ENCODE measurements at regions not wholly inside any gene's neighbourhood (a gene's known extent, or its start where the extent isn't known, plus 50 kb on each side); places are given as distances from the start of the nearest gene placed in this dataset.

DNA sequence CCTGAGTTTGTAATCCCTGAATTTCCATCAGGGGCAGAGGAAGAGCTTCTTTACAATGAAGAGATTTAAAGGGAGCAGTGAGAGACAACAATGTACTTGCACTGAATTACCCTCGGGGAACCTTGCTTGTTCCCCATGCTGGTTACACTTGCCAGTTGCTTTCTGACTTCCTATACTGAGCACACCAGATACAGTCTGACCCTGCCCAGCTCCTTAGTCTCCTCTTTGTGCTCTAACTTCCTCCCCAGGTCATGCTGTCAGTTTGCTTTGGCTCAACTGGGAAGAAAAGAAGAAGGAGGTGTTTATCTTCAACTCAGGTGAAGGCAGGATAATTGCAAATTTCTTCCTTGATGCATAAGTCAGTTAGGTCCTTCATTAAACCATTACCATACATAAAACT, 658.4 kb downstream of the NYAP2 start:
- intact Hi-C loops (cut with DNase I; ENCODE audit: low total_unique reads): no loop called here

DNA sequence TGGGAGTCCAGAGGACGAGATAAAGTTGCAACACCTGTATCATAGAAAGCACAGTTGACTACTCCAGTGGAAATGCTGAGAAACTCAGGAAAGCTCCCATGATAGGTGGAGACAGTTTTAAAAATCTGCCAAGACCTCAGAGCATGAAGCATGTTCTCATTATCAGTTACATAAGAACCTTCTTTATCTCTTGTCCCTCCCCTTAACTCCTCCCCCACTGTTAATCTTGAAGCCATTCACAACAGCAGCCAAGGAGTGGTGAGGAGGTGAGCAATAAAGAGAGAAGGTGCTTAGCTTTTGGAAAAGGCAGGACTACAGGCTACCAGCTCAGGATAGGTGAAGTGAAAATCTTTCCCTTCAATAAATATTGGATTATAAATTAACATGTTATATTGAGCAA, 657.9 kb downstream of the NYAP2 start:
- Histone ChIP-seq H3K4me1 (no peaks in the 10 kb centered on the region), H3K4me3 (no peak overlapping the region), H3K36me3 (ENCODE audit: low read depth, missing control alignments) (no peaks in the 10 kb centered on the region), H3K27me3 (no peaks in the 10 kb centered on the region), H3K27ac (no peak overlapping the region), H3K9me3 (no peaks in the 10 kb centered on the region)
- WGBS, 2 donors: 66 to 76% methylated on average over 1 of the region's 1 CpG
- TF ChIP-seq POLR2A (IDR thresholded peaks at IDR 0.05): no peak
- no peak for TF ChIP-seq CTCF (IDR thresholded peaks at IDR 0.05)
- no peak for DNase-seq
- intact Hi-C loops (cut with DNase I; ENCODE audit: low total_unique reads): no loop called here

More for the DNA sequence above, 658.4 kb downstream of the NYAP2 start:
- no peak overlapping the region for H3K4me3 ChIP-seq
- TF ChIP-seq CTCF (IDR thresholded peaks at IDR 0.05): no peak
- TF ChIP-seq POLR2A (IDR thresholded peaks at IDR 0.05): no peak
- WGBS, 2 donors: 41 to 43% methylated on average over 1 of the region's 1 CpG
- H3K4me1 ChIP-seq: no peaks in the 10 kb centered on the region
- no peak for DNase-seq
- no peak overlapping the region for H3K27ac ChIP-seq
- H3K36me3 ChIP-seq (ENCODE audit: low read depth, missing control alignments): no peaks in the 10 kb centered on the region
- H3K9me3 ChIP-seq: no peaks in the 10 kb centered on the region
- no peaks in the 10 kb centered on the region for H3K27me3 ChIP-seq

- Histone ChIP-seq H3K27me3 (no peaks in the 10 kb centered on the region), H3K27ac (no peak overlapping the region), H3K4me3 (no peak overlapping the region), H3K36me3 (ENCODE audit: low read depth, missing control alignments) (no peaks in the 10 kb centered on the region), H3K4me1 (no peaks in the 10 kb centered on the region), H3K9me3 (no peaks in the 10 kb centered on the region)
- no peak for TF ChIP-seq POLR2A (IDR thresholded peaks at IDR 0.05)
- TF ChIP-seq CTCF (IDR thresholded peaks at IDR 0.05): no peak
- 89 to 92% methylated on average over 6 of the region's 6 CpGs for WGBS, 2 donors
- intact Hi-C loops (cut with DNase I; ENCODE audit: low total_unique reads): no loop called here
- DNase-seq: no peak
Observed at GRCh38 chr2:226052772-226053416, 653.4 kb downstream of the NYAP2 start.

DNA sequence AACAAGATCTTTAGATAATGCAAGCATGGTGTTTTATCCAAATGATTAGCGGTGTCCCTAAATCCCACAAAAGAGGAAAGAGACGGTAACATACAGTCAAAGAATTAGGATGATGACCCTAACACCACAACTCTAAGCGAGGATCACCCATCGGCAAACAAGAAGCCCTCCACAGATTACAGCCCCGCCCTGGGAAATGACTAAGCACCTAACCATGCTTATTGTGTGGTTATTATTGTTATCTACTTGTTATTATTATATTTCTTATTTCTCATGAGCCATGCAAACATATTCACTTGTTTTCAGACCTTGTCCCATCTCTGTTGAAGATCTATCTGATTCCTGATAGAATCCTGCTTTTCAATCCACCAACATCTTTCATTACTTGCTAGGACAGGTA, 651.3 kb downstream of the NYAP2 start:
- TF ChIP-seq POLR2A (IDR thresholded peaks at IDR 0.05) (no peak), CTCF (IDR thresholded peaks at IDR 0.05) (no peak)

GRCh38 chr2:226048611-226049010, 649.1 kb downstream of the NYAP2 start:
- Histone ChIP-seq H3K4me3 (no peak overlapping the region), H3K36me3 (ENCODE audit: low read depth, missing control alignments) (no peaks in the 10 kb centered on the region), H3K27ac (no peak overlapping the region), H3K27me3 (no peaks in the 10 kb centered on the region), H3K4me1 (no peaks in the 10 kb centered on the region), H3K9me3 (no peaks in the 10 kb centered on the region)
- intact Hi-C loops (cut with DNase I; ENCODE audit: low total_unique reads): no loop called here
- TF ChIP-seq POLR2A (IDR thresholded peaks at IDR 0.05): no peak
- no peak for TF ChIP-seq CTCF (IDR thresholded peaks at IDR 0.05)
- no peak for DNase-seq
- WGBS, 2 donors: 41 to 42% methylated on average over 4 of the region's 4 CpGs

More for the DNA sequence above, 651.3 kb downstream of the NYAP2 start:
- Histone ChIP-seq H3K27me3 (no peaks in the 10 kb centered on the region), H3K27ac (no peak overlapping the region), H3K36me3 (ENCODE audit: low read depth, missing control alignments) (no peaks in the 10 kb centered on the region), H3K4me3 (no peak overlapping the region), H3K4me1 (no peaks in the 10 kb centered on the region), H3K9me3 (no peaks in the 10 kb centered on the region)
- WGBS, 2 donors: 91 to 97% methylated on average over 5 of the region's 5 CpGs
- no peak for DNase-seq
- intact Hi-C loops (cut with DNase I; ENCODE audit: low total_unique reads): no loop called here

Measured in testis (tissue), 2 donors.